ENCODE measurements at regions not wholly inside any gene's neighbourhood (a gene's known extent, or its start where the extent isn't known, plus 50 kb on each side); places are given as distances from the start of the nearest gene placed in this dataset.
"Not testable (repeated sequence)": the region's sequence is repeated elsewhere in the genome, so short reads cannot be mapped to it uniquely, and the experiment has no call there.

- no peak for DNase-seq
These were observed 220.0 kb upstream of the MBL2 start for GRCh38 chr10:52992567-52992966.

GRCh38 chr10:52988923-52989322 lies 216.3 kb upstream of the MBL2 start:
- no peak for DNase-seq

- no peak for DNase-seq
These were observed 213.5 kb upstream of the MBL2 start for GRCh38 chr10:52986125-52986524.

GRCh38 chr10:52984169-52984568 lies 211.6 kb upstream of the MBL2 start:
- no peak for DNase-seq

GRCh38 chr10:52979295-52979990 lies 206.9 kb upstream of the MBL2 start:
- DNase-seq: no peak

- no peak for DNase-seq
These were observed 205.0 kb upstream of the MBL2 start for GRCh38 chr10:52977581-52977980.

- DNase-seq: no peak
These were observed 195.5 kb upstream of the MBL2 start for GRCh38 chr10:52967806-52968795.

GRCh38 chr10:52966904-52967303 lies 194.3 kb upstream of the MBL2 start:
- DNase-seq: no peak

- no peak for DNase-seq
These were observed 193.4 kb upstream of the MBL2 start for GRCh38 chr10:52965938-52966401.

- no peak for DNase-seq
These were observed 192.9 kb upstream of the MBL2 start for GRCh38 chr10:52965509-52965908.

- no peak for DNase-seq
These were observed 188.7 kb upstream of the MBL2 start for GRCh38 chr10:52961323-52961722.

- DNase-seq: peak; percentile 52
These were observed 187.2 kb upstream of the MBL2 start for GRCh38 chr10:52959810-52960209.

- no peak for DNase-seq
These were observed 184.3 kb upstream of the MBL2 start for GRCh38 chr10:52956861-52957260.

- DNase-seq: no peak
These were observed 183.9 kb upstream of the MBL2 start for GRCh38 chr10:52956461-52956860.

- DNase-seq: no peak
These were observed 182.8 kb upstream of the MBL2 start for GRCh38 chr10:52955337-52955736.

GRCh38 chr10:52954407-52954806 lies 181.8 kb upstream of the MBL2 start:
- DNase-seq: no peak

GRCh38 chr10:52952391-52953055 lies 179.9 kb upstream of the MBL2 start:
- DNase-seq: no peak

- DNase-seq: peak; percentile 20
These were observed 179.2 kb upstream of the MBL2 start for GRCh38 chr10:52951824-52952223.

- no peak for DNase-seq
These were observed 178.0 kb upstream of the MBL2 start for GRCh38 chr10:52950578-52950977.

GRCh38 chr10:52949899-52950298 lies 177.3 kb upstream of the MBL2 start:
- DNase-seq: no peak

- no peak for DNase-seq
These were observed 173.9 kb upstream of the MBL2 start for GRCh38 chr10:52946486-52946885.

- not testable (repeated sequence) for DNase-seq
These were observed 172.9 kb upstream of the MBL2 start for GRCh38 chr10:52945521-52945920.

GRCh38 chr10:52940921-52941320 lies 168.3 kb upstream of the MBL2 start:
- DNase-seq: no peak
